HG02763 (cell line): ENCODE measurements at regions not wholly inside any gene's neighbourhood (a gene's known extent, or its start where the extent isn't known, plus 50 kb on each side); places are given as distances from the start of the nearest gene placed in this dataset.
A peak's percentile ranks its signal among the peaks of the same experiment; 100 is the strongest.

Experiments used
- ATAC-seq: cut with Tn5 transposase; IDR thresholded peaks from one replicate; pipeline ENCODE4 v1.9.1; 2021; ENCODE audit warnings: mild to moderate bottlenecking, moderate library complexity; ENCODE audit not compliant: unreplicated experiment

GRCh38 chr20:11195899-11196558, 522.2 kb upstream of the JAG1 start:
- no peak for ATAC-seq

GRCh38 chr20:11197851-11198250, 524.1 kb upstream of the JAG1 start:
- no peak for ATAC-seq

GRCh38 chr20:11200423-11200822, 526.6 kb upstream of the JAG1 start:
- ATAC-seq: no peak

GRCh38 chr20:11204926-11205768, 531.3 kb upstream of the JAG1 start:
- peak; percentile 84 for ATAC-seq

GRCh38 chr20:11205769-11206362, 532.1 kb upstream of the JAG1 start:
- ATAC-seq: no peak

- no peak for ATAC-seq
Observed at GRCh38 chr20:11207749-11208502, 534.1 kb upstream of the JAG1 start.

GRCh38 chr20:11210611-11211010, 536.8 kb upstream of the JAG1 start:
- ATAC-seq: no peak

- ATAC-seq: no peak
Observed at GRCh38 chr20:11212272-11212671, 538.5 kb upstream of the JAG1 start.

GRCh38 chr20:11212902-11213301, 539.1 kb upstream of the JAG1 start:
- ATAC-seq: no peak

GRCh38 chr20:11214256-11214840, 540.5 kb upstream of the JAG1 start:
- ATAC-seq: no peak

GRCh38 chr20:11216451-11217314, 542.9 kb upstream of the JAG1 start:
- no peak for ATAC-seq

- no peak for ATAC-seq
Observed at GRCh38 chr20:11217326-11218172, 543.8 kb upstream of the JAG1 start.

- no peak for ATAC-seq
Observed at GRCh38 chr20:11218173-11218680, 544.4 kb upstream of the JAG1 start.

GRCh38 chr20:11219192-11219591, 545.4 kb upstream of the JAG1 start:
- ATAC-seq: no peak

- no peak for ATAC-seq
Observed at GRCh38 chr20:11221046-11221445, 547.2 kb upstream of the JAG1 start.

GRCh38 chr20:11222243-11222642, 548.4 kb upstream of the JAG1 start:
- ATAC-seq: no peak

- no peak for ATAC-seq
Observed at GRCh38 chr20:11227602-11228001, 553.8 kb upstream of the JAG1 start.

GRCh38 chr20:11229772-11230171, 556.0 kb upstream of the JAG1 start:
- no peak for ATAC-seq

- no peak for ATAC-seq
Observed at GRCh38 chr20:11230999-11231398, 557.2 kb upstream of the JAG1 start.
